Endothelial cell (in vitro differentiated cells): ENCODE measurements at regions not wholly inside any gene's neighbourhood (a gene's known extent, or its start where the extent isn't known, plus 50 kb on each side); places are given as distances from the start of the nearest gene placed in this dataset.

ENCODE experiments used
- DNase-seq: peaks from one replicate; pipeline ENCODE4 v3.0.0; 2021; ENCODE audit warnings: low spot score
- H3K27ac Mint-ChIP-seq: one replicate; pipeline ENCODE4 v1.8.0; 2021; ENCODE audit warnings: mixed read lengths, inconsistent platforms; ENCODE audit not compliant: unreplicated experiment
- H3K27me3 Mint-ChIP-seq: one replicate; pipeline ENCODE4 v1.8.0; 2021; ENCODE audit warnings: mild to moderate bottlenecking, moderate library complexity, mixed read lengths, inconsistent platforms; ENCODE audit not compliant: unreplicated experiment
- H3K36me3 Mint-ChIP-seq: one replicate; pipeline ENCODE4 v1.8.0; 2021; ENCODE audit warnings: mild to moderate bottlenecking, low read depth, mixed read lengths, inconsistent platforms; ENCODE audit not compliant: unreplicated experiment
- H3K4me1 Mint-ChIP-seq: one replicate; pipeline ENCODE4 v1.8.0; 2021; ENCODE audit warnings: mild to moderate bottlenecking, mixed read lengths, inconsistent platforms; ENCODE audit not compliant: unreplicated experiment
- H3K4me3 Mint-ChIP-seq: one replicate; pipeline ENCODE4 v1.8.0; 2021; ENCODE audit warnings: mild to moderate bottlenecking, mixed read lengths, inconsistent platforms; ENCODE audit not compliant: unreplicated experiment
- H3K9me3 Mint-ChIP-seq: one replicate; pipeline ENCODE4 v1.8.0; 2021; ENCODE audit warnings: mixed read lengths, inconsistent platforms; ENCODE audit not compliant: unreplicated experiment
- TF ChIP-seq, protein P1 (sequence below): fragments of 200-600 bp; sonication (generic); IDR thresholded peaks from one replicate; pipeline ENCODE4 v1.5.0; 2021; ENCODE audit warnings: antibody characterized with exemption; ENCODE audit not compliant: unreplicated experiment

DNA sequence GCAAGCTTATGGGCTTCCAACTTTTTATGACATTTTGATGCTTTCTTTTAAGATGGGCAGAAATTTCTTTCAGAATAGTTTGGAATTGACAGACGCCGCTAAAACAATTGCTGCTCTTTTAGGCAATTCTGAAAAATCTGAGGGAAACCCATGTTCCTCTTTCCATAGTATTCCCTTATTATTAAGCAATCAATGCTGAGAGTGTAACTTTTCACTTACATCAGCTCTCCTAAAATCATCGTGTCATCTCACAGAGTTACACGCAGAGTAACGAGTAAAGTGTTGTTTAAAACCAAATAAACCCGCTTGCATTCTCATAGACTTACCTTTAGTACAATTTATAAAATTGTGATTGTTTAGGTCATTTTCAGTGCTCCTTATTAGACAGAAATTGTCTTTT lies 150.6 kb downstream of the MAF start:
- no peak overlapping the region for H3K4me3 Mint-ChIP-seq
- no peak overlapping the region for H3K27ac Mint-ChIP-seq
- no peaks in the 10 kb centered on the region for H3K27me3 Mint-ChIP-seq
- H3K9me3 Mint-ChIP-seq, result no peaks in the 10 kb centered on the region
- TF ChIP-seq, protein P1, sequence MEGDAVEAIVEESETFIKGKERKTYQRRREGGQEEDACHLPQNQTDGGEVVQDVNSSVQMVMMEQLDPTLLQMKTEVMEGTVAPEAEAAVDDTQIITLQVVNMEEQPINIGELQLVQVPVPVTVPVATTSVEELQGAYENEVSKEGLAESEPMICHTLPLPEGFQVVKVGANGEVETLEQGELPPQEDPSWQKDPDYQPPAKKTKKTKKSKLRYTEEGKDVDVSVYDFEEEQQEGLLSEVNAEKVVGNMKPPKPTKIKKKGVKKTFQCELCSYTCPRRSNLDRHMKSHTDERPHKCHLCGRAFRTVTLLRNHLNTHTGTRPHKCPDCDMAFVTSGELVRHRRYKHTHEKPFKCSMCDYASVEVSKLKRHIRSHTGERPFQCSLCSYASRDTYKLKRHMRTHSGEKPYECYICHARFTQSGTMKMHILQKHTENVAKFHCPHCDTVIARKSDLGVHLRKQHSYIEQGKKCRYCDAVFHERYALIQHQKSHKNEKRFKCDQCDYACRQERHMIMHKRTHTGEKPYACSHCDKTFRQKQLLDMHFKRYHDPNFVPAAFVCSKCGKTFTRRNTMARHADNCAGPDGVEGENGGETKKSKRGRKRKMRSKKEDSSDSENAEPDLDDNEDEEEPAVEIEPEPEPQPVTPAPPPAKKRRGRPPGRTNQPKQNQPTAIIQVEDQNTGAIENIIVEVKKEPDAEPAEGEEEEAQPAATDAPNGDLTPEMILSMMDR, result no peak
- DNase-seq, result no peak
- H3K36me3 Mint-ChIP-seq, result no peaks in the 10 kb centered on the region
- H3K4me1 Mint-ChIP-seq, result peaks cover 14% of the 10 kb centered on the region

DNA sequence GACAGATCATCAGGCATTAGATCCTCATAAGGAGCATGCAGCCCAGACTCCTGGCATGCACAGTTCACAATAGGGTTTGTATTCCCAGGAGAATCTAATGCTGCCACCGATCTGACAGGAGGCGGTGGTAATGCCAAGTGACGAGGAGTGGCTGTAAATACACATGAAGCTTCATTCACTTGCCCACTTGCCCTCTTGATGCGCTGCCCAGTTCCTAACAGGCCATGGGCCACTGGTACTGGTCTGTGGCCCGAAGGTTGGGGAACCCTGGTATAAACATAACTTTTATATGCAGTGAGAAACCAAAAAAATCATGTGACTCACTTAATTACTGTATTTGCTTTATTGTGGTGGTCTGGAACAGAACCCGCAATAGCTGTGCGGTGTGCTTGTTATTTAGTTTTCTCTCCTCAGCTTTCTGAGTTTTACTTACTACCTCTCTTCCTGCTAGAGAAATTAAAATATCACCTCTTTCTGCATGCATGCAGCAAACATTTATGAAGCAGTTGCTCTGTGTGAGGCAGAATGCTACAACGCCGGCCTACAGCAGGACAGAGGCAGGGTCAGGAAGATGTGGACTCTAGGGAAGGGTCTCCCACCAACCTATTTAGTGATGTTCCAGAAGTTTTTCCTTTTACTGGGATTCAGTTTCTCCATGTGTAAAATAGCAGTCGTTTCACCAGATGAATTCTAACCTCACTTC lies 151.3 kb downstream of the MAF start:
- no peaks in the 10 kb centered on the region for H3K36me3 Mint-ChIP-seq
- H3K27me3 Mint-ChIP-seq, result no peaks in the 10 kb centered on the region
- H3K27ac Mint-ChIP-seq, result no peak overlapping the region
- no peak for DNase-seq
- H3K4me3 Mint-ChIP-seq, result no peak overlapping the region
- H3K9me3 Mint-ChIP-seq, result no peaks in the 10 kb centered on the region
- H3K4me1 Mint-ChIP-seq, result peaks cover 14% of the 10 kb centered on the region
- TF ChIP-seq, protein P1, result no peak

DNA sequence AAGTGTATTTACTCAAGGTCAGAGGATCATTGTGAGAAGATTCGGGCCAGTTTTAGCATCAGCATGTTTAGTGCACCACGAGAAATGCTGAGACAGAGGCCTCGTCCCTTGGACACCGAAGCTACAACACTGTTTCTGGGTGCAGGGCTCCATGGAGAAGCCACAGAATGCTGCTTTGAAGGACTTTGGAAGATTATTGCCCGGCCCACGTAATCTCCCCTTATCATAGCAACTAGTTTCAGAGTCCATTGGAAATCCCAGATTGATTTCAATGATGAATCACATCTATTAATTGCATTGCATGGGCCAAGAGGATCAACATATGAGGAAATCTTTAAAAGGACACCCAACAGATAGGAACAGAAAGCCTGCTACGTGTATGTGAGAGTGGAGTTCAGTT lies 156.0 kb downstream of the MAF start:
- H3K4me1 Mint-ChIP-seq, result peaks cover 22% of the 10 kb centered on the region
- no peak for DNase-seq
- no peaks in the 10 kb centered on the region for H3K36me3 Mint-ChIP-seq
- TF ChIP-seq, protein P1, result no peak
- H3K27ac Mint-ChIP-seq, result no peak overlapping the region
- no peak overlapping the region for H3K4me3 Mint-ChIP-seq
- H3K9me3 Mint-ChIP-seq, result no peaks in the 10 kb centered on the region
- H3K27me3 Mint-ChIP-seq, result no peaks in the 10 kb centered on the region

DNA sequence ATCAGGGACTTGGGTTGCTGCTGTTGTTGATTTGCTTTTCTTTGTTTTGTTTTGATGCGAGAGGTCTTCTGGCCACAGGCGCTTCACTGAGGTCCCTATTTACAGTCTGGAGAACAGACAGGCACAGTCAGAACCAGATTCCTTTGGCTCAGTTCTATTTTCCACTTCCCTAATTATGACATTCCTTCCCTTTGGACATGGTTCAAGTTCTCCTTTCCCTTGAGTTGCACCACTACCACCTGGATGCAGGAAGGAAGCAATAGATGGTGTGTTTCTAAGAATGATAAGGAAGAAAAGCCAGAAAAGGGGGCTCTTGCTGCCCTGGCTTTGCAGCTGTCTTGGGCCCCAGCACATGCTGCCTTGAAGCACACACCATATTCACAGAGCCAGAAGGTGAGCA lies 160.6 kb downstream of the MAF start:
- Mint-ChIP-seq H3K27ac (no peak overlapping the region), H3K27me3 (peaks cover 2% of the 10 kb centered on the region), H3K4me3 (no peak overlapping the region), H3K9me3 (no peaks in the 10 kb centered on the region), H3K36me3 (no peaks in the 10 kb centered on the region), H3K4me1 (peaks cover 34% of the 10 kb centered on the region)
- TF ChIP-seq, protein P1, result no peak
- no peak for DNase-seq
